ENCODE measurements at regions not wholly inside any gene's neighbourhood (a gene's known extent, or its start where the extent isn't known, plus 50 kb on each side); places are given as distances from the start of the nearest gene placed in this dataset.
"Not testable (repeated sequence)": the region's sequence is repeated elsewhere in the genome, so short reads cannot be mapped to it uniquely, and the experiment has no call there.

- no peak for DNase-seq
Measured at GRCh38 chr3:162936706-162937105, 1440.1 kb downstream of the OTOL1 start.

GRCh38 chr3:162938083-162938482 is 1441.5 kb downstream of the OTOL1 start:
- no peak for DNase-seq

- DNase-seq, result no peak
Measured at GRCh38 chr3:162945626-162946025, 1449.0 kb downstream of the OTOL1 start.

- DNase-seq, result no peak
Measured at GRCh38 chr3:162956711-162957110, 1460.1 kb downstream of the OTOL1 start.

- DNase-seq, result no peak
Measured at GRCh38 chr3:162960269-162960668, 1463.7 kb downstream of the OTOL1 start.

- no peak for DNase-seq
Measured at GRCh38 chr3:162970292-162970691, 1473.7 kb downstream of the OTOL1 start.

- no peak for DNase-seq
Measured at GRCh38 chr3:162971715-162972114, 1475.1 kb downstream of the OTOL1 start.

- DNase-seq, result no peak
Measured at GRCh38 chr3:162973428-162973917, 1476.9 kb downstream of the OTOL1 start.

GRCh38 chr3:162978136-162978535 is 1481.5 kb downstream of the OTOL1 start:
- no peak for DNase-seq

- no peak for DNase-seq
Measured at GRCh38 chr3:162984746-162985145, 1488.1 kb downstream of the OTOL1 start.

- not testable (repeated sequence) for DNase-seq
Measured at GRCh38 chr3:162987085-162987794, 1490.6 kb downstream of the OTOL1 start.

- no peak for DNase-seq
Measured at GRCh38 chr3:162992741-162993140, 1496.1 kb downstream of the OTOL1 start.

GRCh38 chr3:162994165-162994564 is 1497.6 kb downstream of the OTOL1 start:
- no peak for DNase-seq

GRCh38 chr3:162996368-162996767 is 1499.8 kb downstream of the OTOL1 start:
- DNase-seq, result no peak

- DNase-seq, result no peak
Measured at GRCh38 chr3:162998205-162998604, 1501.6 kb downstream of the OTOL1 start.

GRCh38 chr3:163011596-163011995 is 1515.0 kb downstream of the OTOL1 start:
- DNase-seq, result no peak

GRCh38 chr3:163016251-163016650 is 1519.6 kb downstream of the OTOL1 start:
- no peak for DNase-seq

GRCh38 chr3:163018067-163018466 is 1521.5 kb downstream of the OTOL1 start:
- DNase-seq, result no peak

GRCh38 chr3:163018664-163019063 is 1522.1 kb downstream of the OTOL1 start:
- DNase-seq, result no peak

GRCh38 chr3:163019260-163019659 is 1522.7 kb downstream of the OTOL1 start:
- no peak for DNase-seq

GRCh38 chr3:163033652-163034051 is 1537.0 kb downstream of the OTOL1 start:
- no peak for DNase-seq

- DNase-seq, result no peak
Measured at GRCh38 chr3:163039636-163040035, 1543.0 kb downstream of the OTOL1 start.

- no peak for DNase-seq
Measured at GRCh38 chr3:163043074-163043473, 1546.5 kb downstream of the OTOL1 start.

- no peak for DNase-seq
Measured at GRCh38 chr3:163045945-163046344, 1549.3 kb downstream of the OTOL1 start.

GRCh38 chr3:163048881-163049280 is 1552.3 kb downstream of the OTOL1 start:
- no peak for DNase-seq
